Left ventricle myocardium inferior (tissue), 1 donor: ENCODE measurements at regions not wholly inside any gene's neighbourhood (a gene's known extent, or its start where the extent isn't known, plus 50 kb on each side); places are given as distances from the start of the nearest gene placed in this dataset.

Source experiments
- DNase-seq: peaks from one replicate; pipeline ENCODE4 v3.0.0-alpha.2; 2020
- H3K27ac ChIP-seq: fragments of 200-600 bp; replicated peaks from 2 replicates; pipeline ENCODE4 v1.8.0; 2021
- H3K27me3 ChIP-seq: fragments of 200-600 bp; 2 replicates; pipeline ENCODE4 v1.8.0; 2021; ENCODE audit warnings: low read depth
- H3K36me3 ChIP-seq: fragments of 200-600 bp; 2 replicates; pipeline ENCODE4 v1.8.0; 2021
- H3K4me1 ChIP-seq: fragments of 200-600 bp; 2 replicates; pipeline ENCODE4 v1.8.0; 2021
- H3K4me3 ChIP-seq: fragments of 200-600 bp; 2 replicates; pipeline ENCODE4 v1.8.0; 2021; ENCODE audit warnings: mild to moderate bottlenecking, moderate library complexity
- H3K9me3 ChIP-seq: fragments of 200-600 bp; replicated peaks from 2 replicates; pipeline ENCODE4 v1.8.0; 2021
- intact Hi-C: fragments of 100-400 bp; cut with micrococcal nuclease; formaldehyde crosslinking; loops from one replicate; pipeline ENCODE4 v1.11.0; 2022
- TF ChIP-seq, protein P1 (sequence below): fragments of 200-600 bp; IDR thresholded peaks from 2 replicates; pipeline ENCODE4 v1.8.0; 2021; ENCODE audit warnings: antibody characterized with exemption, mild to moderate bottlenecking, borderline replicate concordance
- donor health status: DM: no; HTN: yes; CAD: no; lungs with severe emphysema.

GRCh38 chr4:184899261-184900134 is 73.7 kb upstream of the ACSL1 start:
- Histone ChIP-seq H3K27me3 (no peaks in the 10 kb centered on the region), H3K36me3 (no peaks in the 10 kb centered on the region), H3K4me1 (peaks cover 42% of the 10 kb centered on the region), H3K9me3 (no peaks in the 10 kb centered on the region), H3K4me3 (no peak overlapping the region), H3K27ac (no peak overlapping the region)
- intact Hi-C loops: no loop called here
- DNase-seq: peak; percentile 37
- TF ChIP-seq, protein P1, sequence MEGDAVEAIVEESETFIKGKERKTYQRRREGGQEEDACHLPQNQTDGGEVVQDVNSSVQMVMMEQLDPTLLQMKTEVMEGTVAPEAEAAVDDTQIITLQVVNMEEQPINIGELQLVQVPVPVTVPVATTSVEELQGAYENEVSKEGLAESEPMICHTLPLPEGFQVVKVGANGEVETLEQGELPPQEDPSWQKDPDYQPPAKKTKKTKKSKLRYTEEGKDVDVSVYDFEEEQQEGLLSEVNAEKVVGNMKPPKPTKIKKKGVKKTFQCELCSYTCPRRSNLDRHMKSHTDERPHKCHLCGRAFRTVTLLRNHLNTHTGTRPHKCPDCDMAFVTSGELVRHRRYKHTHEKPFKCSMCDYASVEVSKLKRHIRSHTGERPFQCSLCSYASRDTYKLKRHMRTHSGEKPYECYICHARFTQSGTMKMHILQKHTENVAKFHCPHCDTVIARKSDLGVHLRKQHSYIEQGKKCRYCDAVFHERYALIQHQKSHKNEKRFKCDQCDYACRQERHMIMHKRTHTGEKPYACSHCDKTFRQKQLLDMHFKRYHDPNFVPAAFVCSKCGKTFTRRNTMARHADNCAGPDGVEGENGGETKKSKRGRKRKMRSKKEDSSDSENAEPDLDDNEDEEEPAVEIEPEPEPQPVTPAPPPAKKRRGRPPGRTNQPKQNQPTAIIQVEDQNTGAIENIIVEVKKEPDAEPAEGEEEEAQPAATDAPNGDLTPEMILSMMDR: no peak

- no peaks in the 10 kb centered on the region for H3K27me3 ChIP-seq
- DNase-seq: no peak
- intact Hi-C loops: no loop called here
- no peak overlapping the region for H3K27ac ChIP-seq
- no peaks in the 10 kb centered on the region for H3K9me3 ChIP-seq
- no peak overlapping the region for H3K4me3 ChIP-seq
- TF ChIP-seq, protein P1: no peak
- no peaks in the 10 kb centered on the region for H3K36me3 ChIP-seq
- peaks cover 35% of the 10 kb centered on the region for H3K4me1 ChIP-seq
Measured at GRCh38 chr4:184900184-184900583, 74.4 kb upstream of the ACSL1 start.

DNA sequence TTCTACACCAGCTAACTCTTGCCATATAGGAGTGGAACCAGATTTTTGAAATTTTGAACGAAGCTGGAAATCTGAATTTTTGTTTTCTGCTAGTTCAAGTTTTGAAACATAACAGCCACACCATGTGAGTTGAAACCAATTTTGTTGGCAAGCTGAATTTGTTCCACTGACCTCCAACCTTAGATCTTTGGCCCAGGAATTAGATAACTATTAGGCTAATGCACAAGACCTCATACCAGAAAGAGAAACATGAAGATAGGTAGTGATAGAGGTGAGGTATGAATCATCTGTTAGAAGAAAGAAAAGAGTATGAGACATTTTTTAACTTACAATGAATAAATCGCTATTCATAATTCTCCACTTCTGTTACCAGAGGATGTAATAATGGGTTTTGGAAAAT is 76.8 kb upstream of the ACSL1 start:
- TF ChIP-seq, protein P1: no peak
- no peak for DNase-seq
- Histone ChIP-seq H3K4me1 (peaks cover 21% of the 10 kb centered on the region), H3K4me3 (no peak overlapping the region), H3K36me3 (no peaks in the 10 kb centered on the region), H3K27me3 (no peaks in the 10 kb centered on the region), H3K27ac (no peak overlapping the region), H3K9me3 (no peaks in the 10 kb centered on the region)
- intact Hi-C loops: no loop called here

DNA sequence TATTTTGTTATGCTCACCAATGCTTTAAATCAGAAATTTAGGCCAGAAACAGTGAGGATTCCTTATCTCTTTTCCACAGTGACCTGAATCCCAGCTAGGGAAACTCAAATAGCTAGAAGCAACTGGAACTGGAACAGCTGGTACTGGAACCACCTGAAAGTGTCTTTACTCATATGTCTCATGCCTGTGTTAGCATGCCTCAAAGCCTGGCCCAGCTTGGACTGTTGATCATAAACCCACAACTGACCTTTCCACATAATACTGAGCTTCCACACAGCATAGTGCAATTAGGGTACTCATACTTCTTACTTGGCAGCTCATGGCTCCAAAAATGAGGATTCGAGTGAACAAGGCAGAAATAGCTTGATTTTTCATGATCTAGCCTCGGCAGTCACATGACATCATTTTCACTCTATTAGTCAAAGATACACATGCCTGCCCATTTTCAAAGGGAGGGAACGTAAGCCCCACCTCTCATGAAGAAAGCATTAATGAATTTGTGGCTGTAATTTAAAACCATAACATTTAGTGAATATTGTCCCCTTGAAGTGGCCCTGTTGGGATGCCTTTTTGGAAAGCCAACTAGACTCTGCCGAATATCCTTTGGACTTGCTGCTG is 80.8 kb upstream of the ACSL1 start:
- Histone ChIP-seq H3K9me3 (peaks cover 5% of the 10 kb centered on the region), H3K36me3 (no peaks in the 10 kb centered on the region), H3K4me3 (no peak overlapping the region), H3K27ac (no peak overlapping the region), H3K27me3 (no peaks in the 10 kb centered on the region), H3K4me1 (no peaks in the 10 kb centered on the region)
- intact Hi-C loops: no loop called here
- TF ChIP-seq, protein P1: no peak
- DNase-seq: no peak

DNA sequence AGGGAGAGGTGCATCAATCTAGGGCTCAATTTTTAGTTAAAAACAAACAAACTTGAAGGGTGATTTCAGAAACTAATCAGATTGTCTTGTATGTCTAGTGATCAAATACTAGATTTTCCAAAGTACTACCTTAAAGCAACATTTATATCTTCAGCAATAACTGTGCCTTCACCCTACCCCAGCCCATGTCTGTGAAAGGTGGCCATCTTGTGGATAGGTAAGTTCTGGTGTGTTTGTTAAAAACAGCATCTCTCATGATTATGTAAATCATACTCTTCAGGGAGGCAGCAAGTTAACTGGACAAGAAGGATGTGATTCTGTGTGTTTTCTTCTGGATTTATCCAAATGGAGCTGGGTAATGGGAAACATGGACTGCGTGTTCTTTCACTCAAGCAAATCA is 81.4 kb upstream of the ACSL1 start:
- intact Hi-C loops: no loop called here
- H3K27me3 ChIP-seq: no peaks in the 10 kb centered on the region
- no peak overlapping the region for H3K4me3 ChIP-seq
- DNase-seq: no peak
- no peaks in the 10 kb centered on the region for H3K4me1 ChIP-seq
- no peaks in the 10 kb centered on the region for H3K36me3 ChIP-seq
- no peak overlapping the region for H3K27ac ChIP-seq
- peaks cover 12% of the 10 kb centered on the region for H3K9me3 ChIP-seq
- TF ChIP-seq, protein P1: peak; percentile 28
